Stimulated activated CD4-positive, alpha-beta T cell treated with anti-CD3 and anti-CD28 coated beads, Interleukin-12 subunit alpha, Interleukin-12 subunit beta, amount 100 ng/mL, for 4 hours (primary cell): ENCODE measurements at regions not wholly inside any gene's neighbourhood (a gene's known extent, or its start where the extent isn't known, plus 50 kb on each side); places are given as distances from the start of the nearest gene placed in this dataset.

ENCODE experiments used
- DNase-seq: peaks from one replicate; pipeline ENCODE4 v3.0.0-alpha.2; 2020

GRCh38 chr7:22676385-22676784, 50.6 kb upstream of the IL6 start:
- no peak for DNase-seq

GRCh38 chr7:22675917-22676343, 51.1 kb upstream of the IL6 start:
- DNase-seq, result no peak

GRCh38 chr7:22675421-22675820, 51.6 kb upstream of the IL6 start:
- no peak for DNase-seq

GRCh38 chr7:22672846-22673680, 53.9 kb upstream of the IL6 start:
- DNase-seq, result no peak

GRCh38 chr7:22671177-22671879, 55.7 kb upstream of the IL6 start:
- DNase-seq, result no peak

- no peak for DNase-seq
Observed at GRCh38 chr7:22670422-22670815, 56.6 kb upstream of the IL6 start.

GRCh38 chr7:22669692-22670421, 57.1 kb upstream of the IL6 start:
- DNase-seq, result no peak

- no peak for DNase-seq
Observed at GRCh38 chr7:22668971-22669401, 58.0 kb upstream of the IL6 start.

- DNase-seq, result no peak
Observed at GRCh38 chr7:22667562-22668239, 59.3 kb upstream of the IL6 start.

GRCh38 chr7:22667187-22667561, 59.8 kb upstream of the IL6 start:
- DNase-seq, result no peak

GRCh38 chr7:22666732-22667131, 60.3 kb upstream of the IL6 start:
- no peak for DNase-seq

GRCh38 chr7:22665923-22666322, 61.1 kb upstream of the IL6 start:
- no peak for DNase-seq

GRCh38 chr7:22664988-22665798, 61.8 kb upstream of the IL6 start:
- no peak for DNase-seq

GRCh38 chr7:22663721-22664120, 63.3 kb upstream of the IL6 start:
- DNase-seq, result no peak

GRCh38 chr7:22663357-22663718, 63.7 kb upstream of the IL6 start:
- DNase-seq, result no peak

GRCh38 chr7:22662556-22663356, 64.2 kb upstream of the IL6 start:
- no peak for DNase-seq

GRCh38 chr7:22662036-22662435, 65.0 kb upstream of the IL6 start:
- DNase-seq, result no peak

GRCh38 chr7:22660732-22661131, 66.3 kb upstream of the IL6 start:
- DNase-seq, result no peak

GRCh38 chr7:22660293-22660692, 66.7 kb upstream of the IL6 start:
- DNase-seq, result no peak

GRCh38 chr7:22659741-22660140, 67.3 kb upstream of the IL6 start:
- no peak for DNase-seq

GRCh38 chr7:22658031-22658430, 69.0 kb upstream of the IL6 start:
- no peak for DNase-seq
